ENCODE measurements at regions not wholly inside any gene's neighbourhood (a gene's known extent, or its start where the extent isn't known, plus 50 kb on each side); places are given as distances from the start of the nearest gene placed in this dataset.

DNA sequence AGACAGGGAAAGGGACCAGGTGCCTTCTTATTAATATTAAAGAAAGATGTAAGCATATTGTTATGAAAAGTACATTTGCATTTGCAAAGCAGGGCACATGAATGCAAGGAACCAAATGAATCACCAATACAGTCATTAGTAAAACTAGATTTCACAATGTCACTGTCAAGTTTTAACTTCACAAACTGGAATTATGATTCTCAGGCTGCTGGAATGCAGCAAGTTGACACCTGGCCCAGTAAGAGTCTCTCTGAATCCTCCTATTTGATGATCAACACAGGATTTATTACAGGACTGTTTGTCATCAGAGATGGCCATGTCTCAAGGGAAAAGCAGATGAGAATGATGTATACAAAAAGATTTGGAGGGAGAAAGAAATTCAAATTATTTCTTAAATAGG lies 72.9 kb upstream of the STK39 start:
- Histone ChIP-seq H3K4me1 (no peaks in the 10 kb centered on the region), H3K36me3 (no peaks in the 10 kb centered on the region), H3K4me3 (no peak overlapping the region), H3K27me3 (no peaks in the 10 kb centered on the region), H3K27ac (no peak overlapping the region), H3K9me3 (no peaks in the 10 kb centered on the region)
- DNase-seq (ENCODE audit: low spot score in 2 of 2) = no peak
- TF ChIP-seq POLR2AphosphoS5 (IDR thresholded peaks at IDR 0.05) = no peak
- no peak for TF ChIP-seq POLR2A (IDR thresholded peaks at IDR 0.05)
- TF ChIP-seq, protein P1, sequence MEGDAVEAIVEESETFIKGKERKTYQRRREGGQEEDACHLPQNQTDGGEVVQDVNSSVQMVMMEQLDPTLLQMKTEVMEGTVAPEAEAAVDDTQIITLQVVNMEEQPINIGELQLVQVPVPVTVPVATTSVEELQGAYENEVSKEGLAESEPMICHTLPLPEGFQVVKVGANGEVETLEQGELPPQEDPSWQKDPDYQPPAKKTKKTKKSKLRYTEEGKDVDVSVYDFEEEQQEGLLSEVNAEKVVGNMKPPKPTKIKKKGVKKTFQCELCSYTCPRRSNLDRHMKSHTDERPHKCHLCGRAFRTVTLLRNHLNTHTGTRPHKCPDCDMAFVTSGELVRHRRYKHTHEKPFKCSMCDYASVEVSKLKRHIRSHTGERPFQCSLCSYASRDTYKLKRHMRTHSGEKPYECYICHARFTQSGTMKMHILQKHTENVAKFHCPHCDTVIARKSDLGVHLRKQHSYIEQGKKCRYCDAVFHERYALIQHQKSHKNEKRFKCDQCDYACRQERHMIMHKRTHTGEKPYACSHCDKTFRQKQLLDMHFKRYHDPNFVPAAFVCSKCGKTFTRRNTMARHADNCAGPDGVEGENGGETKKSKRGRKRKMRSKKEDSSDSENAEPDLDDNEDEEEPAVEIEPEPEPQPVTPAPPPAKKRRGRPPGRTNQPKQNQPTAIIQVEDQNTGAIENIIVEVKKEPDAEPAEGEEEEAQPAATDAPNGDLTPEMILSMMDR (IDR thresholded peaks at IDR 0.05) = no peak
- intact Hi-C loops (cut with DNase I; ENCODE audit: low total_unique reads) = no loop called here

- H3K4me1 ChIP-seq = no peaks in the 10 kb centered on the region
- no peak overlapping the region for H3K27ac ChIP-seq
Observed at GRCh38 chr2:168322325-168323007, 75.1 kb upstream of the STK39 start.

GRCh38 chr2:168323529-168324021 lies 76.2 kb upstream of the STK39 start:
- intact Hi-C loops (cut with DNase I; ENCODE audit: low total_unique reads) = no loop called here
- no peaks in the 10 kb centered on the region for H3K36me3 ChIP-seq
- H3K27me3 ChIP-seq = no peaks in the 10 kb centered on the region
- H3K9me3 ChIP-seq = no peaks in the 10 kb centered on the region
- H3K4me3 ChIP-seq = no peak overlapping the region
- H3K4me1 ChIP-seq = no peaks in the 10 kb centered on the region
- H3K27ac ChIP-seq = no peak overlapping the region
- TF ChIP-seq, protein P1 (IDR thresholded peaks at IDR 0.05) = no peak
- TF ChIP-seq POLR2A (IDR thresholded peaks at IDR 0.05) (no peak), POLR2AphosphoS5 (IDR thresholded peaks at IDR 0.05) (no peak)
- DNase-seq (ENCODE audit: low spot score in 2 of 2) = no peak

More at GRCh38 chr2:168322325-168323007, 75.1 kb upstream of the STK39 start:
- no peaks in the 10 kb centered on the region for H3K9me3 ChIP-seq
- H3K36me3 ChIP-seq = no peaks in the 10 kb centered on the region
- no peak overlapping the region for H3K4me3 ChIP-seq
- intact Hi-C loops (cut with DNase I; ENCODE audit: low total_unique reads) = no loop called here
- TF ChIP-seq POLR2AphosphoS5 (IDR thresholded peaks at IDR 0.05) (no peak), POLR2A (IDR thresholded peaks at IDR 0.05) (no peak)
- TF ChIP-seq, protein P1 (IDR thresholded peaks at IDR 0.05) = no peak
- no peaks in the 10 kb centered on the region for H3K27me3 ChIP-seq
- no peak for DNase-seq (ENCODE audit: low spot score in 2 of 2)

GRCh38 chr2:168326572-168326971 lies 79.2 kb upstream of the STK39 start:
- no peaks in the 10 kb centered on the region for H3K4me1 ChIP-seq
- DNase-seq (ENCODE audit: low spot score in 2 of 2) = no peak
- TF ChIP-seq POLR2AphosphoS5 (IDR thresholded peaks at IDR 0.05) (no peak), POLR2A (IDR thresholded peaks at IDR 0.05) (no peak)
- TF ChIP-seq, protein P1 (IDR thresholded peaks at IDR 0.05) = no peak
- no peaks in the 10 kb centered on the region for H3K27me3 ChIP-seq
- peaks cover 11 to 22% of the 10 kb centered on the region in 2 donors for H3K9me3 ChIP-seq
- H3K4me3 ChIP-seq = no peak overlapping the region
- H3K27ac ChIP-seq = no peak overlapping the region
- intact Hi-C loops (cut with DNase I; ENCODE audit: low total_unique reads) = no loop called here
- H3K36me3 ChIP-seq = no peaks in the 10 kb centered on the region

- no peaks in the 10 kb centered on the region for H3K36me3 ChIP-seq
- peaks cover 11 to 22% of the 10 kb centered on the region in 2 donors for H3K9me3 ChIP-seq
- H3K27ac ChIP-seq = no peak overlapping the region
- TF ChIP-seq, protein P1 (IDR thresholded peaks at IDR 0.05) = no peak
- TF ChIP-seq POLR2A (IDR thresholded peaks at IDR 0.05) (no peak), POLR2AphosphoS5 (IDR thresholded peaks at IDR 0.05) (no peak)
- H3K4me3 ChIP-seq = no peak overlapping the region
- H3K4me1 ChIP-seq = no peaks in the 10 kb centered on the region
- DNase-seq (ENCODE audit: low spot score in 2 of 2) = no peak
- H3K27me3 ChIP-seq = no peaks in the 10 kb centered on the region
- intact Hi-C loops (cut with DNase I; ENCODE audit: low total_unique reads) = no loop called here
Observed at GRCh38 chr2:168327328-168327727, 79.9 kb upstream of the STK39 start.

All from breast epithelium (tissue), 4 donors.